ENCODE measurements at regions not wholly inside any gene's neighbourhood (a gene's known extent, or its start where the extent isn't known, plus 50 kb on each side); places are given as distances from the start of the nearest gene placed in this dataset.
A peak's percentile ranks its signal among the peaks of the same experiment; 100 is the strongest.
"Not testable (repeated sequence)": the region's sequence is repeated elsewhere in the genome, so short reads cannot be mapped to it uniquely, and the experiment has no call there.

- TF ChIP-seq CTCF (conservative IDR thresholded peaks at IDR 0.05; ENCODE audit: control insufficient read depth, insufficient read depth, low read depth, low read length), result no peak
- DNase-seq (ENCODE audit: low read depth), result no peak
- no peak overlapping the region for H3K4me3 ChIP-seq (ENCODE audit: control insufficient read depth, low read depth, low read length)
These were observed 236.0 kb upstream of the SLIT2 start for GRCh38 chr4:20015636-20016224.

DNA sequence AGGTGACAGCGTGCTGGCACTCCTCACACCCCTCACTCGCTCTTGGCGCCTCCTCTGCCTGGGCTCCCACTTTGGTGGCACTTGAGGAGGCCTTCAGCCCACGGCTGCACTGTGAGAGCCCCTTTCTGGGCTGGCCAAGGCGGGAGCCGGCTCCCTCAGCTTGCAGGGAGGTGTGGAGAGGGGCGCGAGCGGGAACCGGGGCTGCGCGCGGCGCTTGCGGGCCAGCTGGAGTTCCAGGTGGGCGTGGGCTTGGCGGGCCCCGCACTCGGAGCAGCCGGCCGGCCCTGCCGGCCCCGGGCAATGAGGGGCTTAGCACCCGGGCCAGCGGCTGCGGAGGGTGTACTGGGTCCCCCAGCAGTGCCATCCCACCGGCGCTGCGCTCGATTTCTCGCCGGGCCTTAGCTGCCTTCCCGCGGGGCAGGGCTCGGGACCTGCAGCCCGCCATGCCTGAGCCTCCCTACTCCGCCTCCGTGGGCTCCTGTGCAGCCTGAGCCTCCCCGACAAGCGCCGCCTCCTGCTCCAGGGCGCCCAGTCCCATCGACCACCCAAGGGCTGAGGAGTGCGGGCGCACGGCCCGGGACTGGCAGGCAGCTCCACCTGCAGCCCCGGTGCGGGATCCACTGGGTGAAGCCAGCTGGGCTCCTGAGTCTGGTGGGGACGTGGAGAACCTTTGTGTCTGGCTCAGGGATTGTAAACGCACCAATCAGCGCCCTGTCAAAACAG is 247.7 kb upstream of the SLIT2 start:
- not testable (repeated sequence) for H3K4me3 ChIP-seq (ENCODE audit: control insufficient read depth, low read depth, low read length); DNase-seq (ENCODE audit: low read depth)

- DNase-seq (ENCODE audit: low read depth), result no peak
- no peak overlapping the region for H3K4me3 ChIP-seq (ENCODE audit: control insufficient read depth, low read depth, low read length)
- no peak for TF ChIP-seq CTCF (conservative IDR thresholded peaks at IDR 0.05; ENCODE audit: control insufficient read depth, insufficient read depth, low read depth, low read length)
These were observed 251.8 kb upstream of the SLIT2 start for GRCh38 chr4:19999775-20000414.

DNA sequence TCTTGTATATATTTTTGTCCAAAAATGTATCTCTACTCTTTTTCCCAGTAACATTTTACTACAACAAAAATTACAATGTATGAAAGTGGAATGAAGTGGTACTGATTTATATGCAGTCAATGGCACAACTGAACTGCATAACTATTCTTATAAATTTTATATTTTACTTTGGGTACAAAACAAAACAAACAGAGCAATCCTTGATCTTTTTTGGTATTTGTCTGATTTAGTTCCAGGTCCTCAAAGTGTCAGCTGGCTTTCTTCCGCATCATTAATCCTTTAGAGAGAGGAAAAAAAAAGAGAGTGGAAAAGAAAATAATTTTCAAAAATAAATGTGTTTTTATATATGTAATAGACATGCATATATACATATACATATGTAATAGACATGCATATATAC is 252.4 kb upstream of the SLIT2 start:
- no peak for DNase-seq (ENCODE audit: low read depth)
- TF ChIP-seq CTCF (conservative IDR thresholded peaks at IDR 0.05; ENCODE audit: control insufficient read depth, insufficient read depth, low read depth, low read length), result no peak
- no peak overlapping the region for H3K4me3 ChIP-seq (ENCODE audit: control insufficient read depth, low read depth, low read length)

DNA sequence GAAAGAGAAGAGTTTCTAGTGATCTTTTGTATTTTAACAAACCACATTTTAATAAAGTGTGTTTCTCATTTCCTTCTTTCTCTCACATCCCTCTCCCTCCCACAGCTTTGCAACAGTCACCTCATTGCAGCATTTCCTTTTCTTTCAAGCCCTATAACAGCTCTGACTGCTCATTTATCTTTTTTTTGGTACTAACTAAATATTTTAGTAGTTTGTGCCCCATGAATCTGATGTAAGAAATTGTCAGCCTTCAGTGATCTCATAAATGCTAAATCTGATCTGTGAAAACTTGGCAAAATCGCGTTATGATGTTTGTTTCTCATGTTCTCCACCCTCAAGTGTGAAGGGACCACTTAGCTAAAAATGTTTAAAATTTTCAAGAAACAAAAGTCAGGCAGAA is 258.5 kb upstream of the SLIT2 start:
- no peak for TF ChIP-seq CTCF (conservative IDR thresholded peaks at IDR 0.05; ENCODE audit: control insufficient read depth, insufficient read depth, low read depth, low read length)
- no peak overlapping the region for H3K4me3 ChIP-seq (ENCODE audit: control insufficient read depth, low read depth, low read length)
- peak; percentile 33 for DNase-seq (ENCODE audit: low read depth)

DNA sequence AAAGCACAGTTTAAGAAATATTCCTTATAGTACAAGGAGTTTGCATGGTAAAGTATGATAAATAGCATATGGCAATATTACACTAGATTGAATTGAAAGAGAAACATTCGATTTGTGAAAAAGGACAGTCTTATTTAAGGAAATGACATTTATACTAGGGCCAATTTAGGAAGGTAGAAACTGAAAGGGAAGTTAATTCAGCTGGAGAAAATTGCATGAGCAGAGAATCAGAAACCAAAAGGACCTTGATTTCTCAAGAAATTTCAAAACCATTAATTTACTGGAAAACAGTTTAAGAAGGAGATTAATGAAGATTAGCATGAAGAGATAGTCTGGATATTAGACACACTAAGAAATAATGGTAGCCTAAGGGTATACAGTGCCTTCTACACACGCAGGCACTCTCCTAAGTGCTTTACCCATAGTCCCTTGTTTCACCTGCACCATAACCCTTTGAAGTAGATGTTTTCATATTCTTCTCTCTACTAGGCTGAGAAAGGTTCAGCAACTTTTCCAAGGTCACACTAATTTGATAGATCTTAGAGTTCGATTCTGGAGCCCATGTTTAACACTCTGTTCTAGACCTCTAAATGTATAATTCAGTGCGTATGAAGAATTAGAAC is 259.1 kb upstream of the SLIT2 start:
- H3K4me3 ChIP-seq (ENCODE audit: control insufficient read depth, low read depth, low read length), result no peak overlapping the region
- DNase-seq (ENCODE audit: low read depth), result no peak
- TF ChIP-seq CTCF (conservative IDR thresholded peaks at IDR 0.05; ENCODE audit: control insufficient read depth, insufficient read depth, low read depth, low read length), result no peak

DNA sequence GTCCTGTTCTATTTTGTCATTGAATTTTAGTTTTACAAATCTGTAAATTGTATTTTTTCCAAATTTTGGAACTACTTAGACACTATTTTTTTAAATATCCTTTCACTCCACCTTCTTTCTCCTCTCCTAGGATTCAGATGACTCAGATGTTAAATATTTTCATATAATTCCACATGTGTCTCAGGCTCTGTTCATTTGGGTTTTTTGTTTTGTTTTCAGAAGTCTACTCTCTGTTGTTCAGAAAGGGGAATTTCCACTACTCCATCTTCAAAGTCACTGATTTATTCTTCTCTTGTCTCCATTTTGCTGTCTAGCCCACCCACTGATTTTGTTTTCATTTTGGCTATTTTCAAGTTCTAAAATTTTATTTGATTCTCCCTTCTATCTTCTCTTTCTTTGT is 264.0 kb upstream of the SLIT2 start:
- no peak for TF ChIP-seq CTCF (conservative IDR thresholded peaks at IDR 0.05; ENCODE audit: control insufficient read depth, insufficient read depth, low read depth, low read length)
- peak; percentile 60 for DNase-seq (ENCODE audit: low read depth)
- no peak overlapping the region for H3K4me3 ChIP-seq (ENCODE audit: control insufficient read depth, low read depth, low read length)
